GM19025 (cell line): ENCODE measurements at regions not wholly inside any gene's neighbourhood (a gene's known extent, or its start where the extent isn't known, plus 50 kb on each side); places are given as distances from the start of the nearest gene placed in this dataset.

ENCODE experiments used
- ATAC-seq: cut with Tn5 transposase; IDR thresholded peaks from one replicate; pipeline ENCODE4 v1.9.1; 2021; ENCODE audit warnings: mild to moderate bottlenecking, low read depth, moderate library complexity; ENCODE audit not compliant: unreplicated experiment

DNA sequence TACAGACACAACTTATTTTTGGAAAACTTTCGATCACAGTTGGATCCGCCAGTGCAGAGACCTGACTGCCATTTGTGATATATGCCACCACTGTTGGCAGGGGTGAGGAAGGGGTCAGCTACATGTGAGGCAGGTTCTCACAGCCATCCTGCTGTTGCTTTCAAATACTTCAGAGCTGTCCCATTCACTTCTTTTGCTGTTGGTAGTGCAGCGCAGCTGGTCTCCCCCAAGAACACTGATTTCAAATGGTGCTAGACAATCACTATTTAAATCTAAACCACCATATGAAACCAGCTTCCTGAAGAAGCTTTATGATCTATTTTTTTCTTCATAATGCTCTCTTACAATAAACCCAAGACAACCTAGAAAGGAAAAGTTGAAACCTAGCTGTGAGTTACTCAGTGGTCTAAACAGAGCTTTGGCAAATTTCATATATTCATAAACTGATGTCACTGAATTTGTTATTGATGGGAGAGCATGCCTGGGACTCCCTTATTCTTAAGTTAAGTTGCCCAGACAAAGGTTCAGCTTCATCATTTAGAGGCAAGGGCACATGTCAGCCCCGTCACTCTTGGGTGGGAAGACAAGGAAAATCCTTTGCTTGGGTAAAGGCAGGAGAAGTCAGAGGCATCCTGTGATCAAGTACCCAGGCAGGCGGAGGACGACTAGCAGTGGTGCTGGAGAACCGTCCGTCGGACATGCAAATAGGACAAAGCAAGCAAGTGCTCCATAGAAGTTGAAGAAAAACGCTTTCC is 143.4 kb upstream of the KLF14 start:
- no peak for ATAC-seq

DNA sequence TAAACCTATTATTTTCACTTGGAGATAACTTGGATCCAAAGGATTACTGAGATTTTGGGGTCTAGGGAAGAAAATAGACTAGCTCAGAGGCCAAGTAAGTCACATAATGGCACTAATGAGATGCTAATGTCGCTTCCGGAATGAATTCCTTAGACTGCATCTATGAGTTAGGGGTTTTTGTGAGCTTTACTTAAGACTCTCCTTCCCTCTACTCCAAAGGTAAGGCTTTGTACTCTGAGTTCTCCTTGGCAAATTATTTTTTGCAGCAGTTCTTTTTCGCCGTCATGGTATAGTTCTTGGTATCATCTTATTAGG is 143.9 kb upstream of the KLF14 start:
- no peak for ATAC-seq

DNA sequence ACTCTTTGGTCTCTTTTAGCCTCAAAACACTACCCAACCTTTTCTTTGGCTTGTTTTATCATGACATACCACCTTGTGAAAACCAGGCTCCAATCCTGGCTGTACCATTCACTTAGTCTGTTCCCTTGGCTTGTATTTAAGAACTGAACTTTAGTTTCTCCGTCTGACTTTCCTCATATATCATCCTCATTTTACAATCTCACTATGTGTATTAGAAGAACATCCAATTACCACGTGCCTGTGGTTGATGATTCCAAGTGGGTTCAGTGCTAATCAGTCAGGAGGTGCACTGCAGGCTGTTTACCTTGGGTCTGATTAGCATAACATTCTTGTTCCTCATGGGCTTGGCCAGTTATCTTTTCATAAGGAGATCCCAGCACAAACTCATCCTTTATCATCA is 144.8 kb upstream of the KLF14 start:
- ATAC-seq: no peak

DNA sequence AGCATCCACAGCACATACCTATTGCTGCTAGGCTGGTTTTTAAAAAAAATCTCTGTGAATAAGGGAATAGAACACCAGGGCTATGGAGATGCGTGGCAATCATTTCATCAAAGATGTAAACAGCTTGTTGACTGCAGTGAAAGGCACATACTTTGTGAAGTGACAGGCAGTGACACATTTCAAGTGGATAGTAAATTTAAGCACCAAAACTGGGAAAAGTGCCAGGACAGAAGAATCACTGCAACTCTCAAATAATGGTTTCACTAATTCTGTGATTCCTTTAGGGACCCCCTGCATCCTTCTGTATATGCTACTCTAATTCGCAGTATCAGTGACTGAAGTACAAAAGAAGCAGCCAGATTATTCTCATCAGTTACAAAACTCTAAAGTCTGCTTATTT is 145.2 kb upstream of the KLF14 start:
- no peak for ATAC-seq

DNA sequence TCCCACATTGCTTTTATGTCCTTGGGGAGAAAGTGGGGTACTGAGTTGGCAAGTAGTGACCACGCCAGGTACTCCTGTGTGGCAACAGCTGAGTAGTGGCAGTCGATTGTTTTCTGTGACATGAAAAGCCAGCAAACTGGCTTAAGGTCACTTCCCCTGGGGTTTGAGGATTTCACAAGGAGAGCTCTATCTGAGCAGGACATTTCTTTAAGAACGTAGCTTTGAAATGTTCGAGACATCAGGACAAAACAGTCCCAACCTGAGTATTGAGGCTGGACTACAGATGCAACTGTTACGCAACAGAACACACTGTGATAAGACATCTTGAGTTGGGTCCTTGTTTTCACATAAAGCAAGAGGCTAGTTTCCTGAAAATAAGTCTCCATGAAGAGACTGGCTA is 146.7 kb upstream of the KLF14 start:
- no peak for ATAC-seq

DNA sequence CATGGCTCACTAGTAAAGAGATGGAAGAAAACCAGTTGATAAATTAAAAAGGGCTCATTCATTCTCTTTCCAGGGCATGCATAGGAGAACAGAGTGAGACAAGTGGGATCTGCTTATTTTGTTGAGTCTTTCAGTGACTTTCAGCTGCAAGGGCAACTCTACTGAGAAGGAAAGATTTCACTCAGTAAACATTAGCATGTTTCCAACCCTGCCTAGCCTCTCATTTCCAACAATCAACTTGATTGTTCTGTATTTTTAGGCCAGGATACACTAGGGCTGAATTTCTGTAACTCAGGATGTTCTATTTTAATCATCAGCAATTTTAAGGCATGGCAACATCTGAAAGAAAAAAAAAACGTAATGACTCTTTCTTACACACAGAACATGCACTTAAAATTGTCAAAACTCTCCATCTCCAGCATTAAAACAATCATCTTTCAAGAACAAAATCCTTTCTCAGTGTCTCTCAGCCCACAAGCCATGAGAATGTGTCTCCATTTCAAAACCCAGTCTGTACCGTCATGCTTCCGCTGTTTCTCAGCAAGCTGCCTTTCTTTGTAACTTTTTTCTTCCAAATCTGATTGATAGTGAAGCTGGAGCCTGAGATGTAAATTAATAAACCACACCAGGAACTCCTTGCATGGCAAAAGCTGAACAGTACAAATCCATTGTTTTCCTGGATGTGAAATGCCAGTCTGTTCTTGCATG is 147.2 kb upstream of the KLF14 start:
- no peak for ATAC-seq

DNA sequence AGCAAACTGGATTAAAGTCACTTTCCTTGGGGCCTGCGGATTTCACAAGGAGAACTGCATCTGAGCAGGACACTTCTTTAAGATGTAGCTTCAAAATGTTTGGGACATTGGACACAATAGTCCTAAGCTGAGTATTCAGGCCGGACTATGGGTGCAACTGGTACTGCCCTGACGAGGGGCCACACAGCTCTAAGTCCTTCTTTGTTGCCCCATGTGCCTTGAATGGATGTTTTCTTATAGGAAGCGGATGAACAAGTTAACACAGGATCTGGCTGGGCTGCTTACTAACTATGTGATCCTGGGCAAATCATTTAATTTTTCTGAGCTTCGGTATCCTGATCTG is 147.8 kb upstream of the KLF14 start:
- ATAC-seq: no peak

DNA sequence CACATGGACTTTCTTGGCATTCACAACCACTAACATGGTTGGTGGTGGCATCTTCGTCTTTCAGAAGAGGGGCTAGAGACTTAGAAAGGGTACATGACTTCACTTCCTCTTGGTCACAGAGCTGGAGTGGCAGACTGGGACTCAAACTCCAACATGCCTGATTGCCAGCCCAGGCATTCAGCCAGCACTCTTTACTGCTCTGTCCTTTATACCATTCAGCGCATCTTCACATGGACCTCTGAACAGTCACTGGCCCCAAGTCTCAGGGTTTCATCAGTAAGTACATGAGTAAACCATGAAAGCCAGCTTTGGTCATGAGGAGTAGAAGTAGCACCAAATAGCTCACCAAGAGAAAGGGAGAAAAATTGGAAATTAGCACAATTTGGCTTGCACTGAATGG is 148.4 kb upstream of the KLF14 start:
- ATAC-seq: no peak

DNA sequence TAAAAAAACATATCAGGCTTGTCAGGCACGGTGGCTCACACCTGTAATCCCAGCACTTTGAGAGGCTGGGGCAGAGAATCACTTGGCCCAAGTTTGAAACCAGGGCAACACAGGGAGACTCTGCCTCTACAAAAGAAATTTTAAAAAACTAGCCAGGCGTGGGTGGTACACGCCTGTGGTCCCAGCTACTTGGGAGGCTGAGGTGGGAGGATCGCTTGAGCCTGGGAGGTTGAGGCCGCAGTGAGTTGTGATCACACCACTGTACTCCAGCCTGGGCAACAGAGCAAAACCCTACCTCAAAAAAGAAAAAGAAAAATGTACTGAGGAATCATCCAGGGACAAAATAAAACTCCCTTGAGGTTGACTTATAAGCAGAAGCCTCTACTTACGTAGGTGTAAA is 149.9 kb upstream of the KLF14 start:
- ATAC-seq: no peak

DNA sequence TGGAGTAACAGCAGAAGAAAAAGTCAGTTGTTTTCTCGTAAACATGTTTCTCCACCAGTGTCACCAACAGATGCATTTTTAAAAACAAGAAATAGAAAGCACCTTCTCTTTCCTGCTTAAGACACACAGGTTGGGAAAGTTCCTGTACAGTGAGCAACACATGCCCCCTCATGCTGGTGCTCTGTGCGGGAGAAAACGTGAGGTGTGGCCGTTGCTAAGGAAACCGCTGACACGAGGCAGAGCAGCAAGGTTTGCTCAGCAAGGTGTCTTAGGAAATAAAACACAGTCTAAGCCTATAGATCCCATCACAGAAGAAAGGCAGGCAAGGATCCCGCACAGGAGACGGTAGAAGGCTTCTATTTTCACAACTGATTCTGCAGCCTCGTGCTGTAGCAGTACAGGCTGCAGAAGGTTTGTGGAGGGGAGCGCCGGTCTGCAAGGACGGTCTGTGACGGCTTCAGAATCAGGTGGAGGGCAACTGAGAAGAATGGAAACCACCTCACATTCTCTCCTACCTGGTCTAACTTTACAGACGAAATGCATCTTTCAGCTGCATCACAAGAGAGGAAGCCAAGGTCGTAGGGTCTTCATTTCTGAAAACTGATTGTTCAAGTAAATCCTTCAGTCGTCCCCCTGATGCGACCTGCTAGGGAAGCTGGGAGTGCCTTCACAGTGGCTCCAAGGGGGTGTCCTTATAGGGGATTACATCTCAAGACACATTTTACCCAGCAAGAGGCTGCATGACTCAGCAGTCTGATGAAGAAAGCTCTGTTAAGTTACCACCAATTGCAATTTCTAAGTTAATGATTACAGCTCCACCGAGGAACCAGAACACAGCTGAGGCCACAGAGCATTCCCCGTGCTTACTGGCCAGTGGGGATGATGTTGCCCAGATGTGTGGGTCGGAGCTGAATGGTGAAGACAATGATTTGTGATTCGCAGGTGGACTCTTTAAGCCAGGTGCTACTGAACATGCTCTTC is 150.7 kb upstream of the KLF14 start:
- ATAC-seq: no peak

DNA sequence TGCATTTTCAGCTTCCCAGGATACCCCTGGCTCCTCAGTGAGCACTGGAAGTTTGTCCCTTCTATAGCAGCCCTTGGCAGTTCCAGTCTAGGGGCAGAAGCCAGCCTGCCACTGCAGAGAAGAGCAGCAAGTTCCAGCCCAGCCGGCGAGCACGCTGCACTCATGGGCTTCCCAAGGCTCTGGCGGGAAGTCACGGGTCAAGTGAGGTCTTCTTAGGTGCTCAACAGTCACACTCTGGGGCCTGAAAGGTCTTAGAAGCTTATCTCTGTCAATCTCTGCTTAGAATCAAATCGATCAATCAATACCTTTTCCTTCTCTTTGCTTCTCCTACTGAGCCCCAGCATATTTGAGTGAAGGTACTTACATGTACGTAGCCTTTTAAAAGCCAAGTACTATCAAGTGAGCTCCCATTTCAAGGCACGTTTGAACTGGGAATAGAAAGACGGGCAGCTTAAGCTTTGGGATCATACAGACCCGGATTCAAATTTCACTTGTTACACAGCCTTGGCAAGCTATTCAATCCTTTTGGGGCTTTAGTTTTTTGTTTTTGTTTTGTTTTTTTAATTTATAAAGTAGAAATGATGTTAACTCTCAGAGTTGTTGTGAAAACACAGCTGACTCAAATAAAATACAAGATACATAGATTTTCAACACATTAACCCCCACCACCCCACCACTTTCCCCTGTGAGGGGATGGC is 152.6 kb upstream of the KLF14 start:
- no peak for ATAC-seq

DNA sequence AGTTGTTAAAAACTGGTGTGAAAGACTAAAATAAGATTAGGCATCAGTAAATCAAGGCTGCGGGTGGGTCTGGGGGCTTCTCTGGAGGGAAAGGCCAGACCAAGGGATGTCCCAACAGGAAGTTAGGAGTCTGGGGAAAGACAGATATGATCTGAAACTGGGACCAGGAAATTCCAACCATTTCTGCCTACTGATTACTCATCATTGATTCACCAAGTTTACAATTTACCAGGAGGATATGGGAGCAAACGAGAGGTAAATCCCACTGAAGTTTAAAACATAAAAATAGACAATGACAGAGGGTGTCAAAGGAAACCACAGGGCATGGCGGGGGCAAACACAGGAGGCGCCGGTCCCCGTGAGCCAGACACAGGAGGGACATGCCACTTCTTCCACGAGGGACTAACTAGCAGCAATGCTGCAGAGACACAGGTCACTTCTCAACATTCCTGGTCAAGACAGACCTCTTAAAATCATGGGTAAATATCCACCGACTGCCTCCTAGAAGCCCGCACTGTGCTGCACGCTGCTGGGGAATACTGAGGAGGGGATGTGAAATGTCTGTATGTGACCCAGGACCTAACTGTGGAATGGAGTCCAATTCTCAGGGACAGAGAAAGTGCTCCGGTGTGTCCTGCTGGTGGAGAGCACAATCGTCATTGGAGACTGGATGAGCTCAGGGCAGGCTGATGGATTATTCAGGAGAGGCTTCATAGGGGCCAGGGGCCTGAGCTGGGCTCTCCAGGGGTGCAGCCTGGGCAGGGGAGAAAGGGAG is 153.4 kb upstream of the KLF14 start:
- ATAC-seq: no peak

DNA sequence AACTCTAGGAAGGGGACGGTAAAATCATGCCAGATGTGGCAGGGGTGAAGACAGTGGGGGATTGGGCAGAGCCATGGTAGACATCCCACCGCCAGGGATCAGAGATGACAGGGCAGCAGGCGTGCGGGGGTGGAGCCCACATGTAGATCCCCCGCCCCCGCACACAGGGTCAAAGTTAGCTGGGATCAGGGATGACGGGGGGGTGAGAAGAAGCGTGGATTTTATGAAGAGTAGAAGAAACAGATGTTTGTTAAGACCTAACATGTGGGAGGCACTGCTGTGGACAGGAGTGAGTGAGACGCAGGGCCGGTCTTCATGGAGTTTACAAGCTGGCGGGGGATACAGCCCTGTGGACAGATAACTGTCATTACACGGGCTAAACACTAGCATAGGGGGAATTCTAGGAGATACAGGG is 154.0 kb upstream of the KLF14 start:
- no peak for ATAC-seq

DNA sequence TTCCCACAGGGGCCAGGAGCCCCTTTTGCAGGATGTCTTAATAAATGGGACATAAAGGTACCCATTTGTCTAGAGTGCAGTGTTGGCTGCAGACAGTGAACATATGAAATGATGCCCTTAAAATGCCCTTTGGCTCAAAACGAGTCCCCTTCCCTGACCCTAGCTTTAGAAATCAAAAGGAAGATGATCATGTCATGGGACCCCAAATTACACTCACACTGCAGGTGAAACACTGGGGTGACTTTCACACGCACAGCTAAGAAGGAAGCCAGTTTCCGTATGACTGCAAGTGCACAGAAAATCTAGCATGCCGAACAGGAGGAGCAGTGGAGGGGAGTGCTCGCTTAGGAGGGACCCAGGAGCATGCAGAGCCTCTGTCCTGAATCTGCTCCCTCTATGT is 154.5 kb upstream of the KLF14 start:
- no peak for ATAC-seq

DNA sequence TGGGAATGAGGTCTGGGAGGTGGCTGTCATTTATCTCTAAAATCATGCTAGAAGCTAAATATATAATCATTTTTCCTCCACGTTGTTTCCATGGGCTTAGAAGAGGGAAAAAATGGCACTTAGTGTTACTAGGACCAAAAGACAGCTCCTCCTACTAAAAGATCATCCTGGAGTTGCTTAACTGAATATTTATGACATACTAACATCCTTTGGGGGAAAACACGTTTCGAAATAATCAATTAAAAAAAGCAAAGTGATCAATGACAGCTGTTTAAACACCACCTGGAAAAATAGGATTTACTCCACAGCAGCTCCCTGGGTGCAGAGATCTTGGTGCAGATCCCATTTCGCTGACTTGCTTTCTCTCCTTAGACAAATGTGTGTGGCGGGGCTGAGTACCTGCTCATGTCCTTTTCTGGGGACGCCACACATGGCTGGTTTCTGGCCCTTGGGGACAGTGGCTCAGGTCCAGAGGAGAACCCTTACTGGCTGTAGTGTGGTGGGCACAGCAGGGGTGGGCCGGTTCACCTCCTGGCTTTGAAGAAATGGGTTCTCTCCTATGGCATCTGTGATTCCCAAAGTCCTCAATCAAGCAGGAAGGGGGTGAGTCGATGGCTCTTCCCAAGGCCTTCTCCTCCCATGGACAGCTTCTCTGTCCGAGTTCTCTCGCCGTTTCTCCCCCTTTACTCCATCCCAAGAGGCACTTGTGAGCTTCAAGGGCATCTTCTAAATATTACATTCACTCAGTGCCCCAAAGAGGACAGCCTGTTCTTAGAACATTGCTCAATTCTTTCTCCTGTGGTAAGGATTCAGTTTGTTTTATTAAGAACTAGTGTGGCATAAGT is 156.4 kb upstream of the KLF14 start:
- no peak for ATAC-seq

DNA sequence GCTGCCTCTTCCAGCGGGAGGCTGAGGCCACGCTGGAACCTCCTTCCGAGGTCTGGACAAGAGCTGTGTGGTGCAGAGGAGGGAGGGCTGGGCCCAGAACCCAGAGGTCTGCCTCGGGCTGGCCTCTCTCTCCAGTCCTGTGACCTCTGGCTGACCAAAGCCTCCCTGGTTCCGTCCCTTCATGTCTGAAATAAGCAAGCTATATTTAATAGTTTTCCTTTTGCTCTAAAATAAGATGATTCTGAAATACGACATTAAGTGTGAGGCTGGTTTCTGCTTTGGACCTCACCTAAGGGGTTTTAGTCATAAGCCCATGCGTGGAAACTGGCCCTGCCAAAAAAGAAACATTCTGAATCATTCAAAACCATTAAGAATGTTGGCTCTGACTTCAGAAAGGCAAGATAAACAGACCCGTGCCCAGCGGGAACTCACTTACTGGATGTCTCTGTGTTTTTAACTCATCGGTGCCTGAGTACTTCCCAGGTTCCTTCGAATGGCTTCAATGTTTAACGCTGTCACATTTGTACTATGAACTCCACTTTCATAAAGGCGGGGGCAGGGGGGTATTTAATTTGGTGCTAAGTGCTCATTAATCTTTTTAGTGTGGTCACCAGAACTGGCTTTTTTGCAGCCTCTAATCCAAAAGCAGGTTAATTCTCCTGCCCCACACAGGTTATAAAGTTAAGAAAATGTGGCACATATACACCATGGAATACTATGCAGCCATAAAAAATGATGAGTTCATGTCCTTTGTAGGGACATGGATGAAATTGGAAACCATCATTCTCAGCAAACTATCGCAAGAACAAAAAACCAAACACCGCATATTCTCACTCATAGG is 157.5 kb upstream of the KLF14 start:
- ATAC-seq: no peak

DNA sequence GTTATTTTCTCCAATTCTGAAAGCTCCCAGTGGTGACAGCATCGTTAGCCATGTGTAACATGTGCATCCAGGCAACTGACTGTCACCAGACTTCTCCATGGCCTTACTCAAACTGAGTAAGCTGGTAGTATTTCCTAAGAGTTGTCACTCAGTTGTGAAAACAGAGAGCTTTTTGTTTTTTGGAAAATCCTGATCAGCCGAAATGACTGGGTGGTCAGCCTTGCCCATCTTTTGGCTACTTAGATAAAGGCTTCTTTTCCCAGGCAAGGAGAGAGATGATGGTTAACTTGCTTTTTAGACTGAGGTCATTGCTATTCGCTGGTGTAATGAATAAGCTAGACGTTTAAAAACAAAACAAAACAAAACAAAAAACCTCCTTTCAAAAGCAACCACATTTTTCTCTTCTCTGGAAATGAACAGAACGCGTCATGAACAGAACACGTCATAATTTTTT is 159.5 kb upstream of the KLF14 start:
- no peak for ATAC-seq
